HG03457 (cell line): ENCODE measurements at regions not wholly inside any gene's neighbourhood (a gene's known extent, or its start where the extent isn't known, plus 50 kb on each side); places are given as distances from the start of the nearest gene placed in this dataset.

Source experiments
- ATAC-seq: cut with Tn5 transposase; IDR thresholded peaks from one replicate; pipeline ENCODE4 v1.9.1; 2021; ENCODE audit warnings: moderate number of reproducible peaks; ENCODE audit not compliant: unreplicated experiment

DNA sequence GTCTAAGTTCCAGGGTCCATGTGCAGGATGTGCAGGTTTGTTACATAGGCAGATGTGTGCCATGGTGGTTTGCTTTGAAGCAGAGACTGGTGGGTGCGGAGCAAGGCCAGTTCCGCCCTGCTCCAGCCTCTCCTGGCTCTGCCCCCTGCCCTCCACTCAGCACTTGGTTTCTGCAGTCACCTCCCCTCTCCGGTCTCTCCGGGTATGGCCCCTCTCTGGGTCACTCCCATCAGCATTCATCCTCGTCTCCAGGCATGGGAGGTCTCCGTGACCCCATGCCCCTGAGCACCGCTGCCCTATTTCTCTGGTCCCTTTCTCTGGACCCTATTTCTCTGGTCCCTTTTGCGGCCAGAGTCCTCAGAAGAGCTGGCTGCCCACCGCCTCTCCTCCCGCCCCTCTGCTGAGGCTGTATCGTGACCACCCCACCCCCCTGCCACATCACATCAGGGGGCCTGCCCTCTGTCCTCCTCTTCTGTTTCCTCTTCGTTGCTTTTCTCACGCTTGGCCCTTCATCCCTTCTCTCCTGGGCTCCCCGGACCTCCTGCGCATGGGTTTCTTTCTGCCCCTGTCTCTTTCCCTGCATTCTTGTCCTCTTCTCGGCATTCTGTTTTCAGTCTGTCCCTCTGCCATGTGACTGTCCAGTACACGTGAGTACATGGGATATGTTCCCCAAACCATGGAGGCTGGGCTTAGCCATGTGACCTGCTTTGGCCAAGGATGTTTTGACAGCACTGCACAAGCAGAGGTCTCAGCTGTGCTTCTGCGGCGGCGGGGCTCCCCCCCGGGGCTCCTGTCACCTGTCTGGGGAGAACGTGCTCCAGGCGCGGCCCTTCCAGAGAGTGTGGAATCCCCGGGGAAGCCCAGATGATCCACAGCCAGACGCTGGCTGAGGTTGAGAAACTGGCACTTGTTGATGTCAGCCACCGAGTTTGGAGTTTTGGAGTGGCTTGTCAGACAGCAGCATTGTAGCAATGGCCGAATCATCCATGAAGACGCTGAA is 54.4 kb upstream of the C1orf174 start:
- no peak for ATAC-seq

DNA sequence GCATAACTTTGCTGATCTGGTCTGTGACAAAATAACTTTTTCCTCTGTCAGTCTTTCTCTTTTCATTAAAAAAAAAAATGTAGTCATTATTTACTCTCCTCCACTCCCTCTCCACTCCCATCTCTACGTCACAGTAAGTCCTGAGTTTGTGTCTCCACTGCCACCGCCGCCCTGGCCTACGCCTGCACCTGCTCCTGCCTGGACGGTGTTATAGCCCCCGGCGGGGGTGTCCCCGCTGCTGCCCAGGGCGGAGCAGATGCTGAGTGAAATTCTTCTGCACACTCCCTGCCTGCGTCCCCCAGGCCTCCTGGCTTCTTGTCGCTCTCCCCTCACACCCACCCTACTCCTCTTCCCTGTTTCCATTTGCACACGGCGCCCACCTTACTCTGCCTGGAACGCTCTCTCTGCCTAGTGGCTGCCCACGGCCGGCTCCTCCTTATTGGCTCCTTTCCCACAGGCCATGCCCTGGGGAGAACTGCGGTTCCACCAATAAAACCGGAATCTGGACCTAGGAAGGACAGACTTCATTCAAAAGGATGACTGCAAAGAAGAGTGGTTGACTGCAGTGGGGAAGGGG is 55.2 kb upstream of the C1orf174 start:
- no peak for ATAC-seq

GRCh38 chr1:3956527-3957170 is 56.6 kb upstream of the C1orf174 start:
- ATAC-seq: no peak

- no peak for ATAC-seq
These were observed 59.3 kb upstream of the C1orf174 start for GRCh38 chr1:3959361-3959760.

DNA sequence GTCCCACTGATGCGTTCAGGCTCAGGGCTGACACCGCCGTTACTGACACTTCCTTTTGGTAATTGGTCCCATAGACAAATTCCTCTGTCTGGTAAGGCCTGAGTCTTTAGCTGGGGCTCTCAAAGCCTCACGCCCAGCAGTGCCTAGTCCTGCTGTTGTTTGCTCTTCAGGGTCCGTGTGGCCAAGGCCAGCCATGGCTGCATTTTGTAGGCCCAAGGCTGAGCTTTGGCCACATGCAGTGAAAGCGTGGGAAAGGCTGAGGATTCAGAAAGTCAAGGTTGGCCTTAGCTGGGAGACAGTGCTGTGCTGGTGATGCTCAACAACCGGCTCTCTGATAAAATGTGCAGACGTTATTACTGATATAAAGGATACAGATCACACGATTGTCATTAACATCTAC is 63.5 kb upstream of the C1orf174 start:
- no peak for ATAC-seq

- ATAC-seq: no peak
These were observed 65.6 kb upstream of the C1orf174 start for GRCh38 chr1:3965693-3966092.

- no peak for ATAC-seq
These were observed 68.8 kb upstream of the C1orf174 start for GRCh38 chr1:3968851-3969250.

DNA sequence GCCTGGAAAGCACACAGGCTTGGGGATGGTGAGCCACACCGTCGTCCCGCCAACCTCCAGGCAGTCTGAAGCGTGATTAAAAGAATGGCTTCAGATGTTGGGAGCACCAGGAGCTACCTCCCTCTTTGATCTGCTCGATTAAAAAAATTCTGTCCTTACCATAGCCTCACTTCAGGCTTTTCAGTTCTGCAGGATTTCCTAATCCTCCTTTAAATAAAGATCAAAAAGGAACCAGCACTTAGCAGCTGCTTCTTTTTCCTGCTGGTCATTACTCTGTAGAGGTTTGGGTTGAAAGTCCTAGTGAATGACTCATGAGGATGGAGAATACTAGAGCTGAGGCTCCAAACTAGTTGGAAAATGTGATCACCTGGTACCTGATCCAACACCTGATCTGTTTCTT is 71.9 kb upstream of the C1orf174 start:
- ATAC-seq: no peak

- no peak for ATAC-seq
These were observed 76.0 kb upstream of the C1orf174 start for GRCh38 chr1:3975903-3976630.

DNA sequence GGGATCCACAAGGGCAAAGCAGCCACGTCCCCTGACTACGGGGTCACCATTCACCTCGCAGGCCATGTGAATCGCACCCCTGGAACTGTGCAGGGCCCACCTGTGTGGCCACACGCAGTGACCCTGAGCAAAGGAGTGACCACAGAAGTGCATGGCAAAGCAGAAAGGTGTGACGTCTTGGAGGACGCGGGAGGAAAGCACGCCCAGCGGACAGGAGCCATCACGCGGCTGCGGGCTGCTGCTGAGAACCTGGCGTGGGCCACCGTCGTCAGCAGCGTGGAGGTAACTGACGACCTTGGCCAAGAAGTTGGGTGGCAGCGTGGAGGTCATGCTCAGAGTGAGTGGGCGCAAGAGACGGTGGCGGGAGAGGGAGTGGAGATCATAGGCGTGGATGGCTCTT is 76.7 kb upstream of the C1orf174 start:
- ATAC-seq: no peak

- ATAC-seq: no peak
These were observed 78.3 kb upstream of the C1orf174 start for GRCh38 chr1:3978196-3978989.

- no peak for ATAC-seq
These were observed 78.9 kb upstream of the C1orf174 start for GRCh38 chr1:3978990-3979325.

DNA sequence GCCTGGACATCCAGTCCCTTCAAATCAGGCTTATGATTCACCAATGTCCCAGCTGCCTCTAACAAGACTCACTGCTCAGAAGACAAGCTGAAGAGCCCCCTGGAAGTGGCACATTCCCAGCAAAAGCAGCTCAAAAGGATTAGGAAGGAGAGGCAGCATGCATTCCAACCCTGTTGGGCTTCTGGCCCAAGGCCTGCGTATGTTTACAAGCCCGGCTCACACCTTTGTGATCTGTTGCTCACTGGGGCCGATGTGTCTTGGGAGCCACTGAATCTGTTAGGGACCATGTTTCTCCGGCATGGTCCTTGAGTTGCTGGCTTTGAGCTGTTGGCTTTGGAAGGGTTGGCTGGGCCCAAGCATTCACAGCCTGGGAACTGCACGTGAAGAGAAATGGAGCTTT is 81.2 kb upstream of the C1orf174 start:
- no peak for ATAC-seq

DNA sequence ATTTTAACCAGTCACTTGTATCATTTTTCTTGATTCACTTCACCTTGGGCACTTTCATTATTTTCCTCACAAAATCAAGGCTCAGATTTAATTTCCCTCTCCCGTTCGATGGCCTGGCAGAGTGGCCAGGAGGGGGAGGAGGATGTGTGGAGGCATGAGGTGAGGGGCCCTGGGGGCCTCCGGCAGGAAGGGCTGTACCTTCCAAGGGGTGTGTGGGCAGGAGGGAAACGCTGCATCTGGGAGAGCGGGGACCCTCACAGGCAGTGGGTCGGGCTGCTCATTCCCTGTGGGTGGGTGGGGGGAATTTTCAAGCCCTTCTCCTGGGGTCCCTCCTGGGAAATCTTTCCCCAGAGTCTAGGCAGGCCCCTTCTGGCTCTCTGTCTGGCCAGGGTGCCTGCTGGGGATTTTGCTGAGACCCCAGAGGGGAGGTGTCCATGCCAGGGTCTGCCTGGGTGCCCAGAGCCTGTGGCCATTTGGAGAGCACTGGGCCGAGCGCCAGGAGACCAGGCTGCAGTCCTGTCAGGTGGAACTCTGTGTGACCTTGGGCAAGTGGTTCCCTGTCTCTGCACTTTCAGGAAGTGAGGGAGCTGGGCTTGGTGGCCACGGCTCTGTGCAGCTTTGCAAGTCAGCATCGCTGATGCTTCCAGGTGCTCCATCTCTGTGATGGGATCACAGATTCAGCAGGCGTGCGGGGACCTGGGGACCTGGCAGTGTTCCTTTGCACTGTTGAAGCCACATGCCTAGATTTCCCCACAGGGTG is 81.9 kb upstream of the C1orf174 start:
- no peak for ATAC-seq

DNA sequence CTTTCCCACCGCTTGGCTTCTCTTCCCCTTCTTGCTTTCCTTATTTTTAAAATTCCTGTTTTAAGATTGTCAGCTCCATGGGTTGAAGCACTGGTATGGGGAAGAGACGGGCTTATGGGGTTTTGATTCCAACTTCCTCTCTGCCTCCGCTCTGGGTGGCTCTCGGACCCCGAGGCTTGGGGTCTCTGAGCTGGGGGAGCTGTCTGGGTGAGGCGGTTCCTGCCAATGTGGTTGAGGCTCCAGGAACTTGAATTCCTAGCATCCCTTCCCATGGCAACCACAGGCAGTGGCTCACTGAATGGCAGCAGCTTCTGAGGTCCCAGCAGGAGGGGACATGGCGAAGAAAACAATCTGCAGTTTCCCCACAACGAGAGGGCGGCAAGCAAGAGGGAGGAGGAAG is 83.1 kb upstream of the C1orf174 start:
- ATAC-seq: no peak

DNA sequence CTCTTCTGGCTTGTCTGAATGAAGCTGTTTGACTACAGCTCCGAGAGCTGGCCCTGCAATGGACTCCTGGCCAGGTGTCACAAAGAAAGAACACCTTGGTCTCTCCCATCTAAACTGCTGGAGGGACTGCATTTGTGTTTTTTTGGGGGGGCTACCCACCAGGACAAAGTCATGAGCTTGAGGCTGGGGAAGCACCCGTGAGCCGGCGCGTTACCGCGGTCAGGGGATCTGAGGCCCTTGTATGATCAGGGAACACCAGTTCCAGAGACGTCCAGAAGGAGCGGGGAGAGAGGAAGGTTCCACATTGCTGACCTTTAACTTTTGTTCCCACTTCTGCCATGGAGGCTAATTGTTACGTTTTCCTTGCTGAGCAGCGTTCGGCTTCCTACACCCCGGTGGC is 84.5 kb upstream of the C1orf174 start:
- no peak for ATAC-seq

GRCh38 chr1:3986686-3987218 is 86.7 kb upstream of the C1orf174 start:
- no peak for ATAC-seq

GRCh38 chr1:3987669-3988235 is 87.7 kb upstream of the C1orf174 start:
- no peak for ATAC-seq

DNA sequence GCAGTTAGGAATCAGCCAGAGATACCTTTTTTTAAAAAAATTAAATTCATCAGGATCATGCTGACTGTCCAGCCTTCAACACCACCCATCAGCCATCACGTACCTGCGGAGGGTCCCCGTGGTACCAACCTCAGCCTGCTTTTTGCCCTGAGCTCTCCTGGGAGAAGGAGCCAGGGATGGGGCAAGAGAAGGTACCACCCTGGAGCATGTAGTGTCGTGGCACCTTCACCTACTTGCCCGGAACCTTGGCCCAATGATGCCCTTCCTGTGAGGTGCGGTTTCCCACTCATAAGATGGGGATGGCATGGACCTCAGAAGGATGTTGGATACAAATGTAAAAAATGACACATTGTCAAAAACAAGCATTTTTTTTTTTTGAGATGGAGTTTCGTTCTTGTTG is 88.4 kb upstream of the C1orf174 start:
- ATAC-seq: no peak
